ENCODE measurements at regions not wholly inside any gene's neighbourhood (a gene's known extent, or its start where the extent isn't known, plus 50 kb on each side); places are given as distances from the start of the nearest gene placed in this dataset.

DNA sequence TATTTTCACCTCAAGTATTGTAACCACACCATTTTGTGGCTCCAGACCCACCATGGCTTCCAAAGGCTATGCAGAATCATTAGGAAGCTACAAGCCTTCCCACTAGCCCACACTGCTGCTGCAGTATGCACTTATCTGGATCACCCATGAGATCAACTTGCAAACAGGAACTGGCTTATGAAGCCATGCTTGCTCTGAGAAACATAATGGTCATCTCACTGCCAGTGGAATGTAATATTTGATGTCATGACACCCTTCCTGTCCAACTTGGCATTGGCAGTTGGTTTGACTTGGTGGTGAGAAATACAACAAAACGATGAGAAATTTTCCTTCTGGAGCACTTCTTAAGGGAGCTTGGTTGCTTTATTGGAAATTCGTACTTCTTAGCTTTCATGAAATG is 69.3 kb upstream of the FRMD6 start:
- H3K4me1 ChIP-seq: no peaks in the 10 kb centered on the region
- H3K9me3 ChIP-seq: no peaks in the 10 kb centered on the region
- no peak for DNase-seq
- TF ChIP-seq, protein P1, sequence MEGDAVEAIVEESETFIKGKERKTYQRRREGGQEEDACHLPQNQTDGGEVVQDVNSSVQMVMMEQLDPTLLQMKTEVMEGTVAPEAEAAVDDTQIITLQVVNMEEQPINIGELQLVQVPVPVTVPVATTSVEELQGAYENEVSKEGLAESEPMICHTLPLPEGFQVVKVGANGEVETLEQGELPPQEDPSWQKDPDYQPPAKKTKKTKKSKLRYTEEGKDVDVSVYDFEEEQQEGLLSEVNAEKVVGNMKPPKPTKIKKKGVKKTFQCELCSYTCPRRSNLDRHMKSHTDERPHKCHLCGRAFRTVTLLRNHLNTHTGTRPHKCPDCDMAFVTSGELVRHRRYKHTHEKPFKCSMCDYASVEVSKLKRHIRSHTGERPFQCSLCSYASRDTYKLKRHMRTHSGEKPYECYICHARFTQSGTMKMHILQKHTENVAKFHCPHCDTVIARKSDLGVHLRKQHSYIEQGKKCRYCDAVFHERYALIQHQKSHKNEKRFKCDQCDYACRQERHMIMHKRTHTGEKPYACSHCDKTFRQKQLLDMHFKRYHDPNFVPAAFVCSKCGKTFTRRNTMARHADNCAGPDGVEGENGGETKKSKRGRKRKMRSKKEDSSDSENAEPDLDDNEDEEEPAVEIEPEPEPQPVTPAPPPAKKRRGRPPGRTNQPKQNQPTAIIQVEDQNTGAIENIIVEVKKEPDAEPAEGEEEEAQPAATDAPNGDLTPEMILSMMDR (IDR thresholded peaks at IDR 0.05): no peak
- H3K36me3 ChIP-seq: no peaks in the 10 kb centered on the region
- H3K4me3 ChIP-seq: no peak overlapping the region
- intact Hi-C loops (cut with DNase I): no loop called here
- H3K27me3 ChIP-seq: no peaks in the 10 kb centered on the region
- no peak for ATAC-seq
- no peak overlapping the region for H3K27ac ChIP-seq

DNA sequence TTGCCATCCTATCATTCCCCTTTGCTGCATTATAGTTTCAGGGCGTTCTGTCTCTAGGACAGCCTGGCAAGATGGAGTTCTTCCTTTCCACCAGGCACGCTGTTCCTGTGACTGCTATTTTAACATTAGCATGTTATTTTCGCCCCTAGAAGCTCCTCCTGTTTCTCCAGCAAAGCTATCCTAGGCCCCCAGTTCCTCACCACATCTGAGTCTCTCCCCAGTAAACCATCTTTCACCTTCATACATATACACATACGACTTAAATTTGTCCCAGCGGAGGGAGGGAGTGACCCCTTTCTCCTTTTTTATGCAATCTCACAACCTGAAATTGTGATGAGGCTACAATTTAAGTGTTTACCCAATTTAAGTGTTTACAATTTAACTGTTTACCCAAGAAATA is 66.7 kb upstream of the FRMD6 start:
- H3K4me1 ChIP-seq: no peaks in the 10 kb centered on the region
- intact Hi-C loops (cut with DNase I): no loop called here
- H3K36me3 ChIP-seq: no peaks in the 10 kb centered on the region
- no peaks in the 10 kb centered on the region for H3K27me3 ChIP-seq
- H3K4me3 ChIP-seq: no peak overlapping the region
- no peak overlapping the region for H3K27ac ChIP-seq
- TF ChIP-seq, protein P1 (IDR thresholded peaks at IDR 0.05): no peak
- DNase-seq (no peak), ATAC-seq (no peak)
- H3K9me3 ChIP-seq: no peaks in the 10 kb centered on the region

- intact Hi-C loops (cut with DNase I): no loop called here
- TF ChIP-seq, protein P1 (IDR thresholded peaks at IDR 0.05): no peak
- Histone ChIP-seq H3K27ac (no peak overlapping the region), H3K4me3 (no peak overlapping the region), H3K9me3 (no peaks in the 10 kb centered on the region), H3K36me3 (no peaks in the 10 kb centered on the region), H3K4me1 (no peaks in the 10 kb centered on the region), H3K27me3 (no peaks in the 10 kb centered on the region)
- ATAC-seq (no peak), DNase-seq (no peak)
These were observed 58.9 kb upstream of the FRMD6 start for GRCh38 chr14:51592836-51593235.

- Histone ChIP-seq H3K27me3 (no peaks in the 10 kb centered on the region), H3K27ac (no peak overlapping the region), H3K4me3 (no peak overlapping the region), H3K36me3 (no peaks in the 10 kb centered on the region), H3K4me1 (no peaks in the 10 kb centered on the region), H3K9me3 (no peaks in the 10 kb centered on the region)
- DNase-seq: no peak
- TF ChIP-seq, protein P1 (IDR thresholded peaks at IDR 0.05): no peak
- intact Hi-C loops (cut with DNase I): no loop called here
- peak; percentile 35 for ATAC-seq
These were observed 58.3 kb upstream of the FRMD6 start for GRCh38 chr14:51593397-51593796.

GRCh38 chr14:51595881-51596455 is 55.7 kb upstream of the FRMD6 start:
- no peaks in the 10 kb centered on the region for H3K27me3 ChIP-seq
- no peak for ATAC-seq
- no peak overlapping the region for H3K4me3 ChIP-seq
- no peak for DNase-seq
- no peaks in the 10 kb centered on the region for H3K4me1 ChIP-seq
- no peaks in the 10 kb centered on the region for H3K36me3 ChIP-seq
- H3K9me3 ChIP-seq: no peaks in the 10 kb centered on the region
- H3K27ac ChIP-seq: no peak overlapping the region
- intact Hi-C loops (cut with DNase I): no loop called here
- TF ChIP-seq, protein P1 (IDR thresholded peaks at IDR 0.05): no peak

All from left lung (tissue), 4 donors.